Neural progenitor cell (in vitro differentiated cells): ENCODE measurements at regions not wholly inside any gene's neighbourhood (a gene's known extent, or its start where the extent isn't known, plus 50 kb on each side); places are given as distances from the start of the nearest gene placed in this dataset.

Experiments used
- DNase-seq: peaks from one replicate; pipeline ENCODE4 v3.0.0-alpha.2; 2016; ENCODE audit warnings: low spot score
- H2AFZ ChIP-seq: fragments of 200-600 bp; sonication (generic); replicated peaks from 2 replicates; pipeline ENCODE4 v1.6.1; 2016; ENCODE audit warnings: antibody characterized with exemption
- H3F3A ChIP-seq: fragments of 200-600 bp; sonication (generic); 2 replicates; pipeline ENCODE4 v1.6.1; 2016; ENCODE audit warnings: antibody characterized with exemption, low read depth
- H3K27ac ChIP-seq: fragments of 200-600 bp; sonication (generic); 2 replicates; pipeline ENCODE4 v1.5.1; 2016; ENCODE audit warnings: mild to moderate bottlenecking
- H3K27me3 ChIP-seq: fragments of 200-600 bp; sonication (generic); 2 replicates; pipeline ENCODE4 v1.6.1; 2016; ENCODE audit warnings: mild to moderate bottlenecking, moderate library complexity
- H3K36me3 ChIP-seq: fragments of 200-600 bp; sonication (generic); 2 replicates; pipeline ENCODE4 v1.5.1; 2016
- H3K4me1 ChIP-seq: fragments of 200-600 bp; sonication (generic); 2 replicates; pipeline ENCODE4 v1.6.1; 2016; ENCODE audit warnings: mixed run types
- H3K4me2 ChIP-seq: fragments of 200-600 bp; sonication (generic); 2 replicates; pipeline ENCODE4 v1.6.1; 2016
- H3K4me3 ChIP-seq: fragments of 200-600 bp; sonication (generic); 2 replicates; pipeline ENCODE4 v1.5.1; 2016
- H3K79me2 ChIP-seq: fragments of 200-600 bp; sonication (generic); 2 replicates; pipeline ENCODE4 v1.6.1; 2016; ENCODE audit warnings: low read depth
- H3K9ac ChIP-seq: fragments of 200-600 bp; sonication (generic); 2 replicates; pipeline ENCODE4 v1.6.1; 2016
- H3K9me3 ChIP-seq: fragments of 200-600 bp; sonication (generic); 2 replicates; pipeline ENCODE4 v1.5.1; 2016; ENCODE audit warnings: low read depth
- H4K20me1 ChIP-seq: fragments of 200-600 bp; sonication (generic); 2 replicates; pipeline ENCODE4 v1.6.1; 2016; ENCODE audit warnings: low read depth
- H3K27ac Mint-ChIP-seq: 3 replicates; pipeline ENCODE4 v1.8.0; 2021; ENCODE audit warnings: mixed read lengths
- H3K27me3 Mint-ChIP-seq: 2 replicates; pipeline ENCODE4 v1.8.0; 2022; ENCODE audit warnings: low read depth, mild to moderate bottlenecking, inconsistent platforms, moderate library complexity, mixed read lengths; ENCODE audit not compliant: insufficient read depth
- H3K36me3 Mint-ChIP-seq: 3 replicates; pipeline ENCODE4 v1.8.0; 2021; ENCODE audit warnings: mixed read lengths
- H3K4me1 Mint-ChIP-seq: 3 replicates; pipeline ENCODE4 v1.8.0; 2021; ENCODE audit warnings: mixed read lengths
- H3K4me3 Mint-ChIP-seq: 3 replicates; pipeline ENCODE4 v1.8.0; 2021; ENCODE audit warnings: mild to moderate bottlenecking, moderate library complexity, mixed read lengths
- H3K9me3 Mint-ChIP-seq: 3 replicates; pipeline ENCODE4 v1.8.0; 2020; ENCODE audit warnings: mixed read lengths
- CTCF ChIP-seq: fragments of 200-600 bp; sonication (generic); IDR thresholded peaks from 2 replicates; pipeline ENCODE4 v1.5.1; 2017; ENCODE audit warnings: antibody characterized with exemption, mild to moderate bottlenecking
- EZH2 ChIP-seq: fragments of 200-600 bp; sonication (generic); IDR thresholded peaks from 2 replicates; pipeline ENCODE4 v1.6.1; 2017; ENCODE audit warnings: antibody characterized with exemption, mild to moderate bottlenecking, moderate library complexity
- EZH2phosphoT487 ChIP-seq: fragments of 200-600 bp; sonication (generic); IDR thresholded peaks from 2 replicates; pipeline ENCODE4 v1.6.1; 2017; ENCODE audit warnings: antibody characterized with exemption

GRCh38 chr7:17709127-17709526, 231.2 kb downstream of the SNX13 start:
- H3K4me2 ChIP-seq = peak overlapping the region; percentile 0
- H3K79me2 ChIP-seq = no peaks in the 10 kb centered on the region
- no peaks in the 10 kb centered on the region for H4K20me1 ChIP-seq
- Mint-ChIP-seq H3K27ac (no peak overlapping the region), H3K9me3 (no peaks in the 10 kb centered on the region), H3K4me1 (peaks cover 11% of the 10 kb centered on the region), H3K36me3 (no peaks in the 10 kb centered on the region), H3K4me3 (no peak overlapping the region), H3K27me3 (no peaks in the 10 kb centered on the region)
- TF ChIP-seq EZH2phosphoT487 (no peak), CTCF (no peak), EZH2 (no peak)
- no peak for DNase-seq
- H3K36me3 ChIP-seq = no peaks in the 10 kb centered on the region
- no peaks in the 10 kb centered on the region for H3K27me3 ChIP-seq
- H3K27ac ChIP-seq = no peak overlapping the region
- H2AFZ ChIP-seq = peak overlapping the region; percentile 81
- H3F3A ChIP-seq = peaks cover 16% of the 10 kb centered on the region
- peaks cover 24% of the 10 kb centered on the region for H3K4me1 ChIP-seq
- no peaks in the 10 kb centered on the region for H3K9me3 ChIP-seq
- H3K4me3 ChIP-seq = no peak overlapping the region
- no peak overlapping the region for H3K9ac ChIP-seq

- H3K27me3 Mint-ChIP-seq = no peaks in the 10 kb centered on the region
- Histone ChIP-seq H3K4me1 (peaks cover 24% of the 10 kb centered on the region), H3K4me2 (no peak overlapping the region), H3K27me3 (no peaks in the 10 kb centered on the region), H2AFZ (no peak overlapping the region), H3K4me3 (no peak overlapping the region), H3K9ac (no peak overlapping the region), H3K27ac (no peak overlapping the region), H3K9me3 (no peaks in the 10 kb centered on the region), H3K36me3 (no peaks in the 10 kb centered on the region), H3F3A (peaks cover 16% of the 10 kb centered on the region), H4K20me1 (no peaks in the 10 kb centered on the region), H3K79me2 (no peaks in the 10 kb centered on the region)
- no peak for TF ChIP-seq CTCF
- TF ChIP-seq EZH2 = no peak
- no peak for TF ChIP-seq EZH2phosphoT487
- H3K4me3 Mint-ChIP-seq = no peak overlapping the region
- no peaks in the 10 kb centered on the region for H3K9me3 Mint-ChIP-seq
- H3K4me1 Mint-ChIP-seq = peaks cover 11% of the 10 kb centered on the region
- no peak for DNase-seq
- no peaks in the 10 kb centered on the region for H3K36me3 Mint-ChIP-seq
- H3K27ac Mint-ChIP-seq = no peak overlapping the region
Observed at GRCh38 chr7:17709599-17709998, 230.7 kb downstream of the SNX13 start.

GRCh38 chr7:17710312-17710711, 230.0 kb downstream of the SNX13 start:
- no peak overlapping the region for H3K27ac Mint-ChIP-seq
- Histone ChIP-seq H3K9me3 (no peaks in the 10 kb centered on the region), H3K4me3 (no peak overlapping the region), H3F3A (peaks cover 16% of the 10 kb centered on the region), H3K4me1 (peaks cover 24% of the 10 kb centered on the region), H3K27me3 (no peaks in the 10 kb centered on the region), H3K9ac (no peak overlapping the region), H3K36me3 (no peaks in the 10 kb centered on the region), H3K79me2 (no peaks in the 10 kb centered on the region), H2AFZ (peak overlapping the region; percentile 42), H4K20me1 (no peaks in the 10 kb centered on the region), H3K4me2 (peak overlapping the region; percentile 23), H3K27ac (peak overlapping the region; percentile 62)
- TF ChIP-seq EZH2phosphoT487 (no peak), CTCF (no peak), EZH2 (no peak)
- H3K4me3 Mint-ChIP-seq = no peak overlapping the region
- H3K4me1 Mint-ChIP-seq = peaks cover 11% of the 10 kb centered on the region
- DNase-seq = peak; percentile 41
- no peaks in the 10 kb centered on the region for H3K36me3 Mint-ChIP-seq
- H3K9me3 Mint-ChIP-seq = no peaks in the 10 kb centered on the region
- no peaks in the 10 kb centered on the region for H3K27me3 Mint-ChIP-seq
